ENCODE measurements at regions not wholly inside any gene's neighbourhood (a gene's known extent, or its start where the extent isn't known, plus 50 kb on each side); places are given as distances from the start of the nearest gene placed in this dataset.
"Not testable (repeated sequence)": the region's sequence is repeated elsewhere in the genome, so short reads cannot be mapped to it uniquely, and the experiment has no call there.

DNA sequence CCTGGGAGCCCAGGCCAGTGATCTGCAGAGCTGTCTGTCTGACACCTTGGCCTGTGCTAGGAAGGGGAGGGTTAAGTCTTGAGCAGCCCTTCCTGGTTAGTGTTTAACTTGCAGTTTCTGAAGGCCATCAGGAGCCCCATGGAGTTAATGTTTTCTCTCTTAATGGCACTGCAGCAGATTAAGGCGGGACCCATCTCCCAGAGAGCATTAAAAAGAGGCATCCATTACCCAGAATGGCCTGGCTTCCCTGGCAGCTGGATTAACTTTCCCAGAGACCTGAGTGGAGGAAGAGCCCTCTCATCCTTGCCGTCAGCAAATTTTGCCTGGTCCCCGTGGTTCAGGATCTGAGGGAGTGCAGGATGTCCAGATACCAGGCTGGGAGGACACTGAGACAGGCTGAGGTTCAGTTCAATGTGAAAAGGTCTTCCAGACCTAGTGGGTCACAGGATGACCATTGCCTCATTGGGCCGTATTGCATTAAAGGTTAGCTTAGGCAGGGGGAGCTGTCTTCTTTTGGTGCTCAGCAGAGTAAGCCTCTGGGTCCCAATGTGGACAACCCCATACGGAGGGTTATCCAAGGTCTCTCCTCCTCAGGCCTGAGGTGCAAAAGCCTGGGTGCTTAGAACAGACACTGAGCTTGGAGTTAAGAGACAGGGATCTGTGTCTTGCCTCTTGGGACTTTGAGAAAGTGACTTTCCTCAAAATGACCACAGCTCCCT lies 522.6 kb downstream of the PTPRU start:
- Histone ChIP-seq H3K27me3 (ENCODE audit: insufficient read depth, low read length) (peaks cover 10% of the 10 kb centered on the region), H2AFZ (ENCODE audit: low read length, unreplicated experiment) (no peak overlapping the region), H3K36me3 (ENCODE audit: insufficient read depth, low read length) (no peaks in the 10 kb centered on the region), H3K4me1 (ENCODE audit: control insufficient read depth, insufficient read depth, low read length, unreplicated experiment) (no peaks in the 10 kb centered on the region), H3K27ac (ENCODE audit: low read depth, low read length) (no peak overlapping the region), H3K4me3 (ENCODE audit: low read depth, low read length) (no peak overlapping the region), H3K79me2 (ENCODE audit: control insufficient read depth, insufficient read depth, low read length, unreplicated experiment) (no peaks in the 10 kb centered on the region)

DNA sequence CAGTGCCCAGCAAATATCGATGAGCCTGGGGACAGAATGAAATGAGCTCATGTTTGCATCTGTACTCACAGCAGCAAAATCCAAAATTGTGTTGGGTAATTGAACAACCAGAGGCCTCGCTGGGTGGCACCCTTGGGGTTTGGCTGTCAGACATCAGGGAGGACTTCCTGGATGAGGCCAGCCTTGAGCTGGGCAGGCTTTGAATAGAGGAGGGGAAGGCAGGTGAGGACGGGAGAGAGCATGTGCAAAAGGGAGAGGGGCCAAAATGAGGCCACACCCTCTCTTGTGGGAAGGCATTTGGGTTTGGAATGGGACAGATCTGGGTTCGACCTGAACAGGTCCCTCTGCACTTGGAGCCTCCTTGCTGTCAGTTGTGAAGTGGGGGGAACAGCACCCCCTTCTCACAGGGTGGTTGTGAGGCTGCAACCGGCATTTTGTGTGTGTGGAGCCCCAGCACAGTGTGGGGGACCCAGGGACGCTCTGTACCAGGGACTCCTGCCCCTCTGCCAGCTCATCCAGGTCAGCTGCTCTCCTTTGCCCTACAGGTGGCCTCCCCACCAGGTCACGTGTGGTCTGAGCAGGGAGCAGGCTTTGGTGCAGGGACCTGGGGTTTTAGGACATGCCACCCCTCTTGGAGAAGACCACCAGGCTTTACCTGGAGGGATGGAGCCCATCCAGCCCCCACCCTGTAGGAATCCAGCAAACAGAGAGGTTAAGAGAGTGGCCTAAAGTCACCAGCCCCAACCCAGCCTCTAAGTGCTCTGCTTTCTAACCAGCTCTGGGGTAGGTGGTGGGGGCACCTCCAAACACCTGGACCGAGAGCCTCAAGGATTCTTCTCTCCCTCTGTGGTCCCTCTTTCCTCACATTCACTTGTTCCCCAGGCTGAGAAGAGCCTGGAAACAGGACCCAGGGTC lies 521.8 kb downstream of the PTPRU start:
- H3K27ac ChIP-seq (ENCODE audit: low read depth, low read length) = no peak overlapping the region
- H3K4me1 ChIP-seq (ENCODE audit: control insufficient read depth, insufficient read depth, low read length, unreplicated experiment) = no peaks in the 10 kb centered on the region

DNA sequence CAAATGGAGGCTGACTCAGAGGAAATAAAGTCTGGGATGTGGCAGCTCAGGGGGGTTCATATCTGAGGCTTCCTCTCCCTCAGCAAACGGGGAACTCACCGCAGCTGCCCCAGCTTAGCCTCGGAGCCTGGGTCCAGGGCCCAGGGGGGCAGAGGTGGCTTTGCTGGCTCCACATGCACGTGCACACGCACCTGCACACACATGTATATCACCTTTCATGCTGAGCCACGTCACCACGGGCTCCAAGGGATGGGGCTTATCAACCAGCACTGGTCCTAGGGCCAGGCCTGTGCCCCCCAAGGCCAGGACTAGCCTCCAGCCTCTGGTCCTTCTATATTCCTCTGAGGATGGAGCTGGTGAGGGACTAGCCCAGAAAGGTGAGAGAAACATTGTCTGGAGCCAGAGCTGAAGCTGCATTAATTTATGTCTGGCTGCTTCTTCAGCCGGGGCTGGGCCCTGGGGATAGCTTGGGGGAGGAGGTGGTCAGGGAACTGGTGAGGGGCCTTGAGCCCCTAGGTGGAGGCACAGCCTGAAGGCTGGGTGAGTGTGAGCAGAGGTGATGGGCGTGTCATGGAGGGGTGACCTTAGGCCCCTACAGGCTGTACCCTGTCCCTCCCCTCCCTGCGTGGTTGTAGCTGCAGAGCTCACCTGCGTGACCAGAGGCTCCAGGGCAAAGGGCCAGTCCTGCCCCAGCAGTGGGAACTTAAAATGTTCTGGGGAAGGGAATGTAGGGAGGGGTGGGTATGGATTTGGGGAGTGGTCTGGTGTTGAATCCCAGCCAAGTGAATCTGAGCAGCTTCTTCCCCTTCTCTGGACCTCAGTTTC lies 520.8 kb downstream of the PTPRU start:
- H3K27ac ChIP-seq (ENCODE audit: low read depth, low read length) = no peak overlapping the region
- H3K4me3 ChIP-seq (ENCODE audit: low read depth, low read length) = no peak overlapping the region
- no peaks in the 10 kb centered on the region for H3K4me1 ChIP-seq (ENCODE audit: control insufficient read depth, insufficient read depth, low read length, unreplicated experiment)
- no peak overlapping the region for H2AFZ ChIP-seq (ENCODE audit: low read length, unreplicated experiment)
- no peaks in the 10 kb centered on the region for H3K79me2 ChIP-seq (ENCODE audit: control insufficient read depth, insufficient read depth, low read length, unreplicated experiment)
- H3K27me3 ChIP-seq (ENCODE audit: insufficient read depth, low read length) = no peaks in the 10 kb centered on the region
- H3K36me3 ChIP-seq (ENCODE audit: insufficient read depth, low read length) = no peaks in the 10 kb centered on the region

More for the DNA sequence above, 521.8 kb downstream of the PTPRU start:
- Histone ChIP-seq H3K36me3 (ENCODE audit: insufficient read depth, low read length) (no peaks in the 10 kb centered on the region), H3K4me3 (ENCODE audit: low read depth, low read length) (no peak overlapping the region), H3K27me3 (ENCODE audit: insufficient read depth, low read length) (peaks cover 8% of the 10 kb centered on the region), H3K79me2 (ENCODE audit: control insufficient read depth, insufficient read depth, low read length, unreplicated experiment) (no peaks in the 10 kb centered on the region), H2AFZ (ENCODE audit: low read length, unreplicated experiment) (no peak overlapping the region)

DNA sequence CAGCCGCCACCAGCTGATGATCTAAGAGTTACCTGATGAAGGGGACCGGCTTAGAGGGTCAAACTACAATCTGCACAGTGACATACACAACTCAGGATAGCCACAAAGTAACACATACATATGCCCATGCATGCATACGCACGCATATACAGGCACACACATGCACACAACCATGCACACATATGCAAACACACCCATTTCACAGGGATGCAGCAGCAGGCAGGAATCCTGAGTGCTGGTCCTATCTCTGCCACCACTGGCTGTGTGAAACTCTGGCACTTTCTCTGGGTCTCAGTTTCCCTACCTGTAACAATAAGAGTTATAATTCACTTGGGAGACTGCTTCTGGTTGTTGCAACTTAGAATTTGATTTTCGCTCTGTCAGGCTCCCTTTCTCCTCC lies 520.2 kb downstream of the PTPRU start:
- Histone ChIP-seq H3K79me2 (ENCODE audit: control insufficient read depth, insufficient read depth, low read length, unreplicated experiment) (no peaks in the 10 kb centered on the region), H3K27ac (ENCODE audit: low read depth, low read length) (no peak overlapping the region), H3K36me3 (ENCODE audit: insufficient read depth, low read length) (no peaks in the 10 kb centered on the region), H3K4me3 (ENCODE audit: low read depth, low read length) (no peak overlapping the region), H3K27me3 (ENCODE audit: insufficient read depth, low read length) (peaks cover 5% of the 10 kb centered on the region), H3K4me1 (ENCODE audit: control insufficient read depth, insufficient read depth, low read length, unreplicated experiment) (no peaks in the 10 kb centered on the region), H2AFZ (ENCODE audit: low read length, unreplicated experiment) (no peak overlapping the region)

DNA sequence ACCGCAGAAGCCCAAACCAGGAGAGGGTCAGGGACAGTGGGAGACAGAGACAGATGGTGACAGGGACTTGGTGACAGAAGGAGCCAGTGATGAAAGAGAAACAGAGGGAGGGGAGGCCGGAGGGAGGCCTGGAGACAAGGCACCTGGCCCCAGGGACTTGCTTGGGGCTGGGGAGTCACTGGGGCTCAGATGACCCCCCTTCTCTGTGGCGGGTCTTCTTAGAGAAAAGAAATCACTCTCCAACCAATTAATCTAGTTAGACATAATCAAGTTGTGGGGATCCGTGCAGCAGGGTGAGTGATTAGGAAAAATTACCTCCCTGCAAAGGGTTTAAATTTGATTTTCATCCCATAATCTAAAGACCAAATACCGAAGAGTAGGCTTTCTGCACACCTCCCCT lies 519.8 kb downstream of the PTPRU start:
- no peaks in the 10 kb centered on the region for H3K79me2 ChIP-seq (ENCODE audit: control insufficient read depth, insufficient read depth, low read length, unreplicated experiment)
- H3K36me3 ChIP-seq (ENCODE audit: insufficient read depth, low read length) = no peaks in the 10 kb centered on the region
- H2AFZ ChIP-seq (ENCODE audit: low read length, unreplicated experiment) = no peak overlapping the region

DNA sequence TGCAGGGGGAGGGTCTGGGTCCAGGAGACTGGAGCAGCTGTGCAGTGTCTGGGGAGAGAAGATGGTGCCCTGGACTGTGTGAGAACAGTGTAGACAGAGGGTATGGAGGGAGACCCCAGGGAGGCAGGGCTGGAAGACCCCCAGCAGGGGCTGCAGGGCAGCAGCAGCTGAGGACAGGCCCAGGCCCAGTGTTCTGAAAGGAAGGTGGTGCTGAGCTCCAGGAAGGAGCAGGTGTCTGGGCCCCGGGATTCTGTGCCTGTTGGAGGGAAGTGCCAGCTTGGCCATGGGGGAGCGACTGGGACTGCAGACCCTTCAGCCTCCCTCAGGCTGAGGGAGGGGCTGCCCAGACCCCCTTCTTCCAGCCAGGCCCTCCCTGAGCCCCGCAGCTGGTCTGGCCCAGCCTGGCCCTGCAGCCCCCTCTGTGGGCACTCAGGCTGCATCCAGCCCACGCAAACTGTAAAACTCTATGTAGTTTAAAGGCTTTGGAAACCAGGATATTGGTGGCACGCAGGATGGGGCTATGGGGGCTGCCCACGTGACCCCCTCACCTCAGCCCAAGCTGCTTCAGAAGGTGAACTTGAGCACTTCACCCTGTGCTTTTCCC lies 519.2 kb downstream of the PTPRU start:
- not testable (repeated sequence) for H3K79me2 ChIP-seq (ENCODE audit: control insufficient read depth, insufficient read depth, low read length, unreplicated experiment)

More for the DNA sequence above, 519.8 kb downstream of the PTPRU start:
- H3K27me3 ChIP-seq (ENCODE audit: insufficient read depth, low read length) = peaks cover 5% of the 10 kb centered on the region
- no peak overlapping the region for H3K27ac ChIP-seq (ENCODE audit: low read depth, low read length)
- H3K4me1 ChIP-seq (ENCODE audit: control insufficient read depth, insufficient read depth, low read length, unreplicated experiment) = no peaks in the 10 kb centered on the region
- no peak overlapping the region for H3K4me3 ChIP-seq (ENCODE audit: low read depth, low read length)

DNA sequence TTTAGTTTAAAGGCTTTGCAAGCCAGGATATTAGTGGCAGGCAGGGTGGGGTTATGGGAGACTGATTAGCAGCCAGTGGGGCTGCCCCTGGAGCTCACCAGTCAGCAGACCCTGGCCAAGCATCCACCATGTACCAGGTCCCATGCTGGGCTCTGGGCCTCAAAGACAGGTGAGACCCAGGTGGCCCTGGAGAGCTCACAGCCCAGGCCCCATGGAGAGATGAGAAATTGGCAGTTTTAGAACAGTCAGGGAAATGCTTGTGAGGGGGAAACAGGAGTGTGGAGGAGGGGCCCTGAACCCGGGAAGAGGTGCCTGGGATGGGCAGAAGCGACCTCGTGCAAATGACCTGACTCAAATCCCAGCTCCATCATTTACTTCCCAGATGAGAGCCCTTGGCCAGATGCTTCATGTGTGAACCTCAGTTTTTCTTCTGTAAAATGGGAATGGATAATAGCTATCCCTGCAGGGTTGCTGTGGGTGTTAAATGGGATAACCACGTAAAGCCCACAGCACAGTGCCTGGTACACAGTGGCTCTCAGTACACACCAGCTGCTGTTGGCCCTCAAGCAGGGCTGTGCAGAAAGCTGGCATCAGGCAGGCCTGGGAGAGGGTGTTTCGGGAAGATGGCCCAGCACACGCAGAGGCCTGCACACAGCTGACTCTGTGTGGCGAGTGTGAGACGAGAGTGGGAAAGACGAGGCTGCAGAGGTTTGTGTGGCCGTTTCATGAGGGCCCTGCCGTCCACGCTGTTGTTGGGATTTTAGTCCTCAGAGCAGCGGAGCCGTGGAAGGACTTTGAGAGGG lies 518.5 kb downstream of the PTPRU start:
- Histone ChIP-seq H3K79me2 (ENCODE audit: control insufficient read depth, insufficient read depth, low read length, unreplicated experiment) (no peaks in the 10 kb centered on the region), H3K4me1 (ENCODE audit: control insufficient read depth, insufficient read depth, low read length, unreplicated experiment) (no peaks in the 10 kb centered on the region), H3K36me3 (ENCODE audit: insufficient read depth, low read length) (no peaks in the 10 kb centered on the region), H3K27me3 (ENCODE audit: insufficient read depth, low read length) (peaks cover 13% of the 10 kb centered on the region), H3K27ac (ENCODE audit: low read depth, low read length) (no peak overlapping the region), H2AFZ (ENCODE audit: low read length, unreplicated experiment) (no peak overlapping the region), H3K4me3 (ENCODE audit: low read depth, low read length) (no peak overlapping the region)

More for the DNA sequence above, 519.2 kb downstream of the PTPRU start:
- H3K27me3 ChIP-seq (ENCODE audit: insufficient read depth, low read length); H2AFZ ChIP-seq (ENCODE audit: low read length, unreplicated experiment); H3K36me3 ChIP-seq (ENCODE audit: insufficient read depth, low read length); H3K4me1 ChIP-seq (ENCODE audit: control insufficient read depth, insufficient read depth, low read length, unreplicated experiment); H3K27ac ChIP-seq (ENCODE audit: low read depth, low read length); H3K4me3 ChIP-seq (ENCODE audit: low read depth, low read length): not testable (repeated sequence)

DNA sequence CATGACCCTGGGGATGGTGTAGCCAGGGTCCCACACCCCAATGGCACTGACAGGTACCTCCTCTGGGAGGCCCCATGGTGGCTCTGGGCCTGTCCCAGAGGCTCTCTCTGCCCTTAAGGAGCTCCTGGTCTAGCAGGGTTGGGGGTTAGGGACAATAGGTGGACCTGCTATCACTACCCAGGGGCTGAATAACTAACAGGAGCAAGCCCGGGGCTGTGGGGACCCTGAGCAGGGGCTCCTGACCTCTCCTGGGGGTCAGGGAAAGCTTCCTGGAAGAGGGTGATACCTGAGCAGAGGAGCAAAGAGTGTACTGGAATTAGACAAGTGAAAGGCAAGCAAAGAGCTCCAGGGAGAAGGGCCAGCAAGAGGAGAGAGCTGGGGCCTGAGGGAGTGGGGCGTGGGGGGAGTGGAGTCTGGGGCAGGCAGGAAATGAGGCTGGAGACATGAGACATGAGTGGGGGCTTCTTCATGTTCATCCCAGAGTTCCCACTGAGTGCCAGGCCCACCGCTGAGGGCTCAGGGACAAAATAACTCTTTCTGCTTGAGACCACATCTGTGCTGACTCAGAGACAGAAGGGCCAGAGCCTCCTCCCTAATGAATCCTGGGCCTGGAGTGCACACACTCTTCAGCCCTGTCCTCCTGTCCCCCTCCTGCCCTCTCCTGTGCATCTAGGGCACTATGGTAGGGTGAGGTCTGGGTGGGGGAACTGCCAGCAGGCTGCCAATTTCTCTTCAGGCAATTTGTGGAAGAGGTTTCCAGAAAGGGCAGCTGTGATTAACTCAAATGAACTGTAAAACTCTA lies 517.6 kb downstream of the PTPRU start:
- H3K4me3 ChIP-seq (ENCODE audit: low read depth, low read length) = no peak overlapping the region
- no peaks in the 10 kb centered on the region for H3K4me1 ChIP-seq (ENCODE audit: control insufficient read depth, insufficient read depth, low read length, unreplicated experiment)
- H3K27me3 ChIP-seq (ENCODE audit: insufficient read depth, low read length) = peaks cover 13% of the 10 kb centered on the region
- H2AFZ ChIP-seq (ENCODE audit: low read length, unreplicated experiment) = no peak overlapping the region
- no peak overlapping the region for H3K27ac ChIP-seq (ENCODE audit: low read depth, low read length)
- no peaks in the 10 kb centered on the region for H3K79me2 ChIP-seq (ENCODE audit: control insufficient read depth, insufficient read depth, low read length, unreplicated experiment)
- no peaks in the 10 kb centered on the region for H3K36me3 ChIP-seq (ENCODE audit: insufficient read depth, low read length)

DNA sequence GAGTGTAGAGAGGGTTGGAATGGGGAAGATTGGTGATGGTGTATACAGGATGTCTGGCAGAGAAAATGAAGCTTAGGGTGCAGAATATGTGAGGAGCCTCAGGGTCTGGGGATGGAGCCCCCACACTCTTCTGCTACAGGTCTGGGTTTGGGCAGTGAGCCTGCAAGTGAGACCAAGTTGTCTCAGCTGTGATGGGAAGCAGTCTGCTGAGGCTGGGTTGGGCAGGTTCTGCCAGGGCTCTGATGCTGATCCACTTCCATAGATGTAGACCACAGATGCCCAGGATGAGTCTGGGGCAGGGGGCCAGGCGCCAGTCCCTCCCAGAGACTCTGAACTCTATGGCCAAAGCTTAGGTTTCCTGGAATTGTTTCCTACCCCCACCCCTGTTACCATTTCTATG lies 516.9 kb downstream of the PTPRU start:
- no peaks in the 10 kb centered on the region for H3K36me3 ChIP-seq (ENCODE audit: insufficient read depth, low read length)
- H3K4me3 ChIP-seq (ENCODE audit: low read depth, low read length) = no peak overlapping the region
- H3K27ac ChIP-seq (ENCODE audit: low read depth, low read length) = no peak overlapping the region
- H3K79me2 ChIP-seq (ENCODE audit: control insufficient read depth, insufficient read depth, low read length, unreplicated experiment) = no peaks in the 10 kb centered on the region
- peaks cover 16% of the 10 kb centered on the region for H3K27me3 ChIP-seq (ENCODE audit: insufficient read depth, low read length)
- H3K4me1 ChIP-seq (ENCODE audit: control insufficient read depth, insufficient read depth, low read length, unreplicated experiment) = no peaks in the 10 kb centered on the region
- no peak overlapping the region for H2AFZ ChIP-seq (ENCODE audit: low read length, unreplicated experiment)

All from ACC112 (cell line).